Body of pancreas (tissue), 4 donors: ENCODE measurements at regions not wholly inside any gene's neighbourhood (a gene's known extent, or its start where the extent isn't known, plus 50 kb on each side); places are given as distances from the start of the nearest gene placed in this dataset.

Experiments used
- ATAC-seq: fragments of 150-250 bp; one replicate; pipeline ENCODE4 v1.9.1; 2016
- DNase-seq, 4 donors: peaks; one replicate each; pipeline ENCODE4 v3.0.0-alpha.2; 2019
- H3K27ac ChIP-seq, 4 donors: fragments of 200-600 bp; sonication (generic); 1 replicate in 3 of 4; 2 replicates in 1 of 4; pipeline versions ENCODE4 v1.5.1 to v1.6.1; 2016 to 2019; ENCODE audit warnings: mild to moderate bottlenecking in 1 of 4, mixed read lengths in 1 of 4, moderate library complexity in 1 of 4
- H3K27me3 ChIP-seq, 2 donors: fragments of 200-600 bp; sonication (generic); one replicate each; pipeline ENCODE4 v1.6.0; 2016; ENCODE audit warnings: mild to moderate bottlenecking in 1 of 2
- H3K36me3 ChIP-seq, 2 donors: fragments of 200-600 bp; sonication (generic); replicated peaks in 1 of 2; 2 replicates each; pipeline ENCODE4 v1.5.1; 2016; ENCODE audit warnings: low read depth in 2 of 2; ENCODE audit not compliant: insufficient read depth in 1 of 2
- H3K4me1 ChIP-seq: fragments of 200-600 bp; sonication (generic); one replicate; pipeline ENCODE4 v1.6.0; 2016
- H3K4me3 ChIP-seq, 2 donors: fragments of 200-600 bp; sonication (generic); 1 replicate in 1 of 2; 2 replicates in 1 of 2; pipeline ENCODE4 v1.5.1; 2016 to 2019
- H3K9me3 ChIP-seq, 3 donors: fragments of 200-600 bp; sonication (generic); 1 replicate in 2 of 3; 2 replicates in 1 of 3; pipeline ENCODE4 v1.5.1; 2016
- POLR2A ChIP-seq, 3 donors: fragments of 450-650 bp; IDR thresholded peaks; one replicate each; pipeline ENCODE4 v1.6.1; 2016; ENCODE audit warnings: antibody characterized with exemption in 3 of 3, mild to moderate bottlenecking in 2 of 3
- WGBS, 2 donors: methylation state at CpG; one replicate each; pipeline ENCODE4 v1.1.5; 2017; 5-methylcytosine and 5-hydroxymethylcytosine counted together
- intact Hi-C: fragments of 100-400 bp; cut with DNase I; formaldehyde crosslinking; loops from one replicate; pipeline ENCODE4 v1.15.1; 2023
- TF ChIP-seq, protein P1 (sequence below), 7 experiments: fragments of 450-650 bp in 4 of 7; fragments of 200-600 bp in 3 of 7; sonication (generic) in 3 of 7; IDR thresholded peaks; one replicate each; pipeline ENCODE4 v1.5.1; 2016 to 2019; ENCODE audit warnings: antibody characterized with exemption in 7 of 7

DNA sequence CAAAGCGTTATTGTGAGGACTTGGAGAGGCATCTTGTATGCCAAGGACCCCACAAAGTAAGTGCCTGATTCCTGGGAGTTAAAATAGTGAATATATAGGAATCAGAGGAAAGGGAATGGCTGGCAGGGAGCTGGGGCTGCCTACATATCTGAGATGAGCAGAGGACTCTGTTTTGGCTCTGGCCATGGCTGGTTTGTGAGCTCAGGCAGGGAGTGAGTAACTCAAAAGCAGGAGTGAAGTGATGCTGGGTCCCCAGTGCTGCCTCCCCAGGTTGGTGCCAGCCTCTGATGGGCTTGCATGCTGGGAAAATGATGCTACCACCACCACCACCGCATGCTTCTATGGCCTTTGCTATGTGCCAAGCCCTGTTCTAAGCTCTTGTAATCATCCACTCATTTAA, 246.0 kb upstream of the MVB12B start:
- intact Hi-C loops: no loop called here
- Histone ChIP-seq H3K9me3 (no peaks in the 10 kb centered on the region), H3K4me1 (no peaks in the 10 kb centered on the region), H3K27me3 (no peaks in the 10 kb centered on the region), H3K4me3 (no peak overlapping the region), H3K27ac (no peak overlapping the region), H3K36me3 (no peaks in the 10 kb centered on the region)
- TF ChIP-seq, protein P1, sequence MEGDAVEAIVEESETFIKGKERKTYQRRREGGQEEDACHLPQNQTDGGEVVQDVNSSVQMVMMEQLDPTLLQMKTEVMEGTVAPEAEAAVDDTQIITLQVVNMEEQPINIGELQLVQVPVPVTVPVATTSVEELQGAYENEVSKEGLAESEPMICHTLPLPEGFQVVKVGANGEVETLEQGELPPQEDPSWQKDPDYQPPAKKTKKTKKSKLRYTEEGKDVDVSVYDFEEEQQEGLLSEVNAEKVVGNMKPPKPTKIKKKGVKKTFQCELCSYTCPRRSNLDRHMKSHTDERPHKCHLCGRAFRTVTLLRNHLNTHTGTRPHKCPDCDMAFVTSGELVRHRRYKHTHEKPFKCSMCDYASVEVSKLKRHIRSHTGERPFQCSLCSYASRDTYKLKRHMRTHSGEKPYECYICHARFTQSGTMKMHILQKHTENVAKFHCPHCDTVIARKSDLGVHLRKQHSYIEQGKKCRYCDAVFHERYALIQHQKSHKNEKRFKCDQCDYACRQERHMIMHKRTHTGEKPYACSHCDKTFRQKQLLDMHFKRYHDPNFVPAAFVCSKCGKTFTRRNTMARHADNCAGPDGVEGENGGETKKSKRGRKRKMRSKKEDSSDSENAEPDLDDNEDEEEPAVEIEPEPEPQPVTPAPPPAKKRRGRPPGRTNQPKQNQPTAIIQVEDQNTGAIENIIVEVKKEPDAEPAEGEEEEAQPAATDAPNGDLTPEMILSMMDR (IDR thresholded peaks at IDR 0.05): no peak
- TF ChIP-seq POLR2A (IDR thresholded peaks at IDR 0.05): no peak
- ATAC-seq: no peak
- no peak for DNase-seq
- 45 to 48% methylated on average over 2 of the region's 2 CpGs for WGBS, 2 donors

DNA sequence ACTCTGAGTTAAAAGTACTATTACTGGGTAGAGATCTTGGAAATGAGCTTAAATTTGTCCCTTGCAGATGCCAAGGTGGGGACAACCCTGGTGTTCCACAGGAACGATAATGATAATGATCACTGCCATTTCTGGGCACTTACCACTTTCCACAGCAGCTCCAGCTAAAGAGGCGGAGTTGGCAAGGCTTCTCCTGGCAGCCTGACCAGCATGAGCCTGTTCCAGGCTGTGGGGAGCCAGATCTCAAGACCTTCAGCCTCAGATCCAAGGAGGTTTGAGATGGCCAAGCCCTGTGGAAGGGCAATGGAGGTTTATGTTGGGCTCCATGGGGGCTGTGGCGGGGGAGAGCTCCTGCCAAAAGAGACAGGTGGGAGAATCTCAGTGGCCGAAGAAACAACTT, 244.9 kb upstream of the MVB12B start:
- no peaks in the 10 kb centered on the region for H3K4me1 ChIP-seq
- 35 to 48% methylated on average over 4 of the region's 4 CpGs for WGBS, 2 donors
- H3K4me3 ChIP-seq: no peak overlapping the region
- no peak overlapping the region for H3K27ac ChIP-seq
- no peaks in the 10 kb centered on the region for H3K36me3 ChIP-seq
- no peak for TF ChIP-seq POLR2A (IDR thresholded peaks at IDR 0.05)
- no peak for ATAC-seq
- H3K27me3 ChIP-seq: no peaks in the 10 kb centered on the region
- intact Hi-C loops: no loop called here
- DNase-seq: no peak
- no peaks in the 10 kb centered on the region for H3K9me3 ChIP-seq

DNA sequence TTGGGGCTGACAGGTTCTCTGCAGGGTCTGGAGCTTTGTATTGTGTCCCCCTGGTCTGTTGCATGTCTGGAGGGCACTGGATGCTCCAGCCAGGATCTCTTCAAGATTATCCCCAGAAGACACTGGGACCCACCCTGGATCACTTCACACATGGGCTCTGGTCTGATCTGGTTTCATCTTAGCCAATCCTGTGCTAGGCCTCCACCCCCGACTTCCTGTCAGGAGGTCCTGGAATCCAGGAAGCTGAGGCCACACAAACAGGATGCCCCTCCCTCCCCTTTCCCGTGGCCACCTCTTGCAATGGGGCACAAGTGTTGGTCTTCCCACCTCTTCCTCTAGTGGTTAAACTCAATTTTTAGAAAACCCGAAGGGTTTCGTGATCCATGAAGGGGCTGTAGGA, 242.6 kb upstream of the MVB12B start:
- H3K27ac ChIP-seq: no peak overlapping the region
- no peak for ATAC-seq
- no peaks in the 10 kb centered on the region for H3K9me3 ChIP-seq
- H3K27me3 ChIP-seq: no peaks in the 10 kb centered on the region
- TF ChIP-seq POLR2A (IDR thresholded peaks at IDR 0.05): no peak
- TF ChIP-seq, protein P1 (IDR thresholded peaks at IDR 0.05): no peak
- WGBS, 2 donors: 53% methylated on average over 4 of the region's 4 CpGs
- H3K4me1 ChIP-seq: no peaks in the 10 kb centered on the region
- DNase-seq: no peak
- H3K36me3 ChIP-seq: no peaks in the 10 kb centered on the region
- no peak overlapping the region for H3K4me3 ChIP-seq
- intact Hi-C loops: no loop called here

DNA sequence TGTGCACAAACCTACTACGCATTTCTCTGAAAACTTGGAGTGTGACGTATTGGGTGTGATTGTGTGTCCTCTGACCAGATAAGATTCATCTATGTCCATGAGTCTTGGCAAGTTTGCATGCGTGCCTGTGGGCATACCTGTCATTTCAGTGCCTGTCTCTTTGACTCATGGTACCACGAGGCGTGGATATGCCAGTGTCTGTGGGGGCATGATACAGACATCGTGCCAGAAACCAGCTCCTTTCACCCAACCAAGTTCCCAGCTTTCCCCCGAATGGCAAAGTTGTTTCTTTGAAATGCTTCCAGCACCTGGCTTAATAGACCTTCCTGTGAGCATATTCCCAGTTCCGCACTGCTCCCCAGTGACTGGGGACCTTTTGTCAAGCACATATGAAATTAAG, 241.9 kb upstream of the MVB12B start:
- TF ChIP-seq, protein P1 (IDR thresholded peaks at IDR 0.05): no peak
- no peak for TF ChIP-seq POLR2A (IDR thresholded peaks at IDR 0.05)
- no peak for ATAC-seq
- Histone ChIP-seq H3K4me3 (no peak overlapping the region), H3K36me3 (no peaks in the 10 kb centered on the region), H3K27me3 (no peaks in the 10 kb centered on the region), H3K9me3 (no peaks in the 10 kb centered on the region), H3K4me1 (no peaks in the 10 kb centered on the region), H3K27ac (no peak overlapping the region)
- 54 to 63% methylated on average over 6 to 8 of the region's 8 CpGs for WGBS, 2 donors
- no peak for DNase-seq
- intact Hi-C loops: no loop called here

DNA sequence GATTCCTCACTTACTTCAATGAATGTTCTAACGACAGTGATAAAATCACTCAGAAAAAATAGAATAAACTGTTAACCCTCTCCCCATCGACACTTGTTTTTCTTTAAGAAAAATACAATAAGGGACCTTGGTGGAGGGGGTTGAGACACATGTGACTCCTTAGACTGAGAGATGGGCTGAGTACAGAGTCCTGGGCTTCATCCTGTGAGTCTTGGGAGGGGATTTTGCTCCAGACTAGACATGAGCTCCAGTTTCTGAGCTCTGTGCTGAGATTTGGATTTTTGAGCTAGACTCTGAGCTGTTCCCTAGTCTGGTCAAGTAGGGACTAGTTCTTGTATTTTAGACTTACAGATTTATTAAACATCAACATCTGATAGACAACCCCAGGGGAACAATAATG, 241.5 kb upstream of the MVB12B start:
- Histone ChIP-seq H3K27ac (no peak overlapping the region), H3K27me3 (no peaks in the 10 kb centered on the region), H3K9me3 (no peaks in the 10 kb centered on the region), H3K4me1 (no peaks in the 10 kb centered on the region), H3K4me3 (no peak overlapping the region), H3K36me3 (no peaks in the 10 kb centered on the region)
- ATAC-seq: no peak
- no peak for TF ChIP-seq POLR2A (IDR thresholded peaks at IDR 0.05)
- TF ChIP-seq, protein P1 (IDR thresholded peaks at IDR 0.05): no peak
- DNase-seq: no peak
- 51 to 56% methylated on average over 2 of the region's 2 CpGs for WGBS, 2 donors
- intact Hi-C loops: no loop called here
